ENCODE measurements at regions not wholly inside any gene's neighbourhood (a gene's known extent, or its start where the extent isn't known, plus 50 kb on each side); places are given as distances from the start of the nearest gene placed in this dataset.

DNA sequence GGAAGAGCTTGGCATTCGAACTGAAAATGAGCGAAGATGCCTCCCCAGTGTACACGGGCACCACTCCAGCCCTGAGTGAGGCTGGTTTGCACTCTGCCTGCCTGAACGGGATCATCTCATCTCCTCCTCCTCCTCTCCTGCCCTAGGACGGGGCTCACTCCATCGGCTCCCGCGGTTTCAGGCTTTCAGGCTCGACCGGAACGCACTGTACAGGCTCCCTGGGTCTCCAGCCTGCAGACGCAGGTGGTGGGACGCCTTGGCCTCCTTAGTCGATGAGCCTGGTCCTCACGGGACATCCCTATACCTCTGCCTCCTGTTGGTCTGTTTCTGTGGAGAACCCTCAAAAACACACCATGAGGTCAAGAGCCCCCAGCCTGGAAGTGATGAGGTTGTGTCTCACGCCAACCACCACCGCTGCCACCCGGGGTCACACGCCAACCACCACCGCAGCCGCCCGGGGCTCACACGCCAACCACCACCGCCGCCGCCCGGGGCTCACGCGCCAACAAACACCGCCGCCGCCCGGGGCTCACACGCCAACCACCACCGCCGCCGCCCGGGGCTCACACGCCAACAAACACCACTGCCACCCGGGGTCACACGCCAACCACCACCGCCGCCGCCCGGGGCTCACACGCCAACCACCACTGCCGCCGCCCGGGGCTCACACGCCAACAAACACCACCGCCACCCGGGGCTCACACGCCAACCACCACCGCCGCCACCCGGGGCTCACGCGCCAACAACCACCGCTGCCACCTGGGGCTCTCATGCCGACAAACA lies 56.3 kb downstream of the FOXL3 start:
- TF ChIP-seq CTCF (IDR thresholded peaks at IDR 0.05) (no peak), POLR2A (IDR thresholded peaks at IDR 0.05) (no peak)
